ENCODE measurements at regions not wholly inside any gene's neighbourhood (a gene's known extent, or its start where the extent isn't known, plus 50 kb on each side); places are given as distances from the start of the nearest gene placed in this dataset.
A peak's percentile ranks its signal among the peaks of the same experiment; 100 is the strongest.

- no peak for DNase-seq (ENCODE audit: low spot score)
- no peaks in the 10 kb centered on the region for H3K27me3 ChIP-seq
- H3K4me1 ChIP-seq = peaks cover 0 to 24% of the 10 kb centered on the region in 2 donors
- no peak for TF ChIP-seq CTCF (IDR thresholded peaks at IDR 0.05)
- no peaks in the 10 kb centered on the region for H3K9me3 ChIP-seq
- H3K4me3 ChIP-seq = no peak overlapping the region
- no peaks in the 10 kb centered on the region for H3K36me3 ChIP-seq
- peak overlapping the region in 1 of 2 donors; percentile 5 for H3K27ac ChIP-seq
Observed at GRCh38 chr6:139536751-139537617, 162.5 kb upstream of the CITED2 start.

GRCh38 chr6:139534472-139535115 lies 160.1 kb upstream of the CITED2 start:
- Histone ChIP-seq H3K4me3 (peak overlapping the region in 1 of 2 donors; percentile 12), H3K27ac (peak overlapping the region; percentile 36 to 59), H3K36me3 (no peaks in the 10 kb centered on the region), H3K27me3 (no peaks in the 10 kb centered on the region), H3K9me3 (no peaks in the 10 kb centered on the region), H3K4me1 (peaks cover 0 to 19% of the 10 kb centered on the region in 2 donors)
- no peak for TF ChIP-seq CTCF (IDR thresholded peaks at IDR 0.05)
- DNase-seq (ENCODE audit: low spot score) = no peak

- Histone ChIP-seq H3K36me3 (no peaks in the 10 kb centered on the region), H3K4me1 (peaks cover 0 to 17% of the 10 kb centered on the region in 2 donors), H3K9me3 (no peaks in the 10 kb centered on the region), H3K27ac (peak overlapping the region; percentile 36 to 59), H3K27me3 (no peaks in the 10 kb centered on the region), H3K4me3 (peak overlapping the region in 1 of 2 donors; percentile 12)
- no peak for DNase-seq (ENCODE audit: low spot score)
- TF ChIP-seq CTCF (IDR thresholded peaks at IDR 0.05) = no peak
Observed at GRCh38 chr6:139533573-139534471, 159.4 kb upstream of the CITED2 start.

- no peak for DNase-seq (ENCODE audit: low spot score)
- Histone ChIP-seq H3K4me3 (no peak overlapping the region), H3K27me3 (no peaks in the 10 kb centered on the region), H3K27ac (peak overlapping the region; percentile 36 to 59), H3K9me3 (no peaks in the 10 kb centered on the region), H3K36me3 (no peaks in the 10 kb centered on the region), H3K4me1 (peaks cover 0 to 17% of the 10 kb centered on the region in 2 donors)
- TF ChIP-seq CTCF (IDR thresholded peaks at IDR 0.05) = no peak
Observed at GRCh38 chr6:139533171-139533570, 158.7 kb upstream of the CITED2 start.

Measured in right atrium auricular region (tissue), 2 donors.